Muscle of leg (tissue), 3 donors: ENCODE measurements at regions not wholly inside any gene's neighbourhood (a gene's known extent, or its start where the extent isn't known, plus 50 kb on each side); places are given as distances from the start of the nearest gene placed in this dataset.

ENCODE experiments used
- DNase-seq: peaks from one replicate; pipeline ENCODE4 v3.0.0; 2013
- H3K27ac ChIP-seq: one replicate; pipeline ENCODE4 v1.5.1; 2013; ENCODE audit warnings: mild to moderate bottlenecking, low read length, control low read depth
- H3K27me3 ChIP-seq: one replicate; pipeline ENCODE4 v1.6.1; 2013; ENCODE audit warnings: low read length; ENCODE audit not compliant: control insufficient read depth, insufficient read depth
- H3K36me3 ChIP-seq: one replicate; pipeline ENCODE4 v1.6.1; 2013; ENCODE audit warnings: low read length; ENCODE audit not compliant: control insufficient read depth, insufficient read depth
- H3K4me1 ChIP-seq: one replicate; pipeline ENCODE4 v1.6.1; 2013; ENCODE audit warnings: low read length; ENCODE audit not compliant: control insufficient read depth, insufficient read depth
- H3K4me3 ChIP-seq: one replicate; pipeline ENCODE4 v1.5.1; 2013; ENCODE audit warnings: low read length, control low read depth
- H3K9me3 ChIP-seq: replicated peaks from 2 replicates; pipeline ENCODE4 v1.6.1; 2013; ENCODE audit warnings: low read depth, low read length; ENCODE audit not compliant: control insufficient read depth
- WGBS: methylation state at CpG from one replicate; pipeline ENCODE4 v1.1.5; 2013; ENCODE audit warnings: missing lambda C conversion rate; ENCODE audit not compliant: insufficient coverage; 5-methylcytosine and 5-hydroxymethylcytosine counted together

DNA sequence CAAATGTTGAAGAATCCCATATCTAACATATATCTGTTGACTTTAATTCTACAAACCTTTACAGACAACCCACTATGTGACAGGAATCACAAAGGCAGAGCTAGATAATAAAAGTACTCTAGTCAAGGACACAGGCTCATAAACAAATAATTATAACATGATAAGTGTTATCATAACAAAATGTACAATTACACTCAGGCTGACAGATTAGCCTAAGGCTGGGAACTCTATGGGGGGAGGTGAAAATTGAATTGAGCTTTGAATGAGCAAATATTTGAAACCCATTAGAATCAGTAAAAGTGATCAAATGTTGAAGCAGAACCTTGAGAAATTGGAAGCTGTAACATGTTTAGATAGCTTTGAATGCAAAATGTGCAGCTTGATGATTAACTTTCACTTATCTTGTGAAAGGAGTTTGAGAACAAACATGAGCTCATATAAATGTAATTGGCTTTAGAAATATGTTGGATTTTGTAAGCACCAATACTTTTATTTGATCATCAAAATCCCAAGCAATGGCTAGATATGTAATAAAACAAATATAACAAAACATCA, 970.2 kb downstream of the SORCS3 start:
- Histone ChIP-seq H3K9me3 (peaks cover 4% of the 10 kb centered on the region), H3K27ac (no peak overlapping the region), H3K4me1 (no peaks in the 10 kb centered on the region), H3K27me3 (no peaks in the 10 kb centered on the region), H3K4me3 (no peak overlapping the region), H3K36me3 (no peaks in the 10 kb centered on the region)
- no peak for DNase-seq

DNA sequence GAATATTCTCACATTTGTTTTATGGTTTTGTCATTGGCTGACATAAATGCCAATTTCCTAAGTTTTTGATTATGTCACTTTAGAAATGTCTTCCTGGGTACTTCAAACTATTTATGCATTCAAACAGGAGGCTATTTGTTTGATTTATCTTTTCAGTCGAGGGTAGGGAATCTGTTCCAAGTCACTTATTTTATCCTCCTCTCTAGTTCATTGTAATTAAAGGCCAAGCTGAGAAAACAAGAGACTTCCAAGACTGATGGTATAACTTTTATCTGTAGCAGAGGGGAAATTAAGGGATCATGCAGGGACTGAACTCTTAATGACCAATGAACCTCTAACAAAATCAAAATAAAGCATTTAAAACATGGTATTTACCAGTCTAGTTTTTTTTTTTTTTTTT, 968.4 kb downstream of the SORCS3 start:
- no peak for DNase-seq
- H3K4me1 ChIP-seq, result no peaks in the 10 kb centered on the region
- no peak overlapping the region for H3K27ac ChIP-seq
- no peaks in the 10 kb centered on the region for H3K27me3 ChIP-seq
- H3K36me3 ChIP-seq, result no peaks in the 10 kb centered on the region
- H3K4me3 ChIP-seq, result no peak overlapping the region
- no CpG with 5 or more reads among the region's 1 CpG for WGBS
- peaks cover 4% of the 10 kb centered on the region for H3K9me3 ChIP-seq

DNA sequence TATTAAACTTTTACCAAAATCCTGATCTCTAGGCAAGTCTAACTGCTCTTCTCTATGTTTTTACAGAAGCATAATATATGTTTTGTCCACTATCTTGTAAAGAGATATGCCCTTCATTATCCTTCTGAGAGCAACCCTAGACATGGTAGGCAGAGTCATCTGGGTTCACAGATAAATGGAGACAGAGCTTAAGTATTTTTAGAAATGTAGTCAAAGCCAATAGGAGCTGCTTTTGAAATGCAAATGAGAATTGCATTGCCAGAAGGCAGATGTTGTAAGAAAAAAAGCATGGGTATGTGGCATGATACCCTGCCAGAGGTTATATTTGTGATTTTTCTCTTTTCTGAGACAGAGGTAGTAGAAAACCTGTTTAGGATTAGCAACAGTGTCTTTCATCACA, 964.8 kb downstream of the SORCS3 start:
- Histone ChIP-seq H3K36me3 (no peaks in the 10 kb centered on the region), H3K9me3 (peaks cover 4% of the 10 kb centered on the region), H3K27ac (no peak overlapping the region), H3K4me1 (no peaks in the 10 kb centered on the region), H3K4me3 (no peak overlapping the region), H3K27me3 (no peaks in the 10 kb centered on the region)
- no peak for DNase-seq

DNA sequence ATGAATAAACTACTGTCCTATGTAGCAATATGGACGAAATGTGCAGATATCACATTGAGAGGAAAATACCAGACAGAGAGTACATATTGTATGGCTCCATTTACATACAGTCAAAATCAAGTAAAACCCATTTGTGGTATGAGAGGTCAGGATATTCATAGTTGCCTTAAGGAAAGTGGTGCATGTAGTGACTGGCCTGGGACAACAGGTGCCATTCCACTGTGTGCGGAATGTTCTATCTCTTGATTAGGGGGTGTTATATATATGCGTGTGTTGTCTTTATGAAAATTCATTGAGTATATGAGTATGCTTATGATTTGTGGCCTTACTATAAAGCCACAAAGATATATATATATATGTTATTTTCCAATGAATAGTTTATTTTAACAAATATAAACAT, 964.0 kb downstream of the SORCS3 start:
- no peak overlapping the region for H3K27ac ChIP-seq
- no peak for DNase-seq
- WGBS, result no CpG with 5 or more reads among the region's 3 CpGs

DNA sequence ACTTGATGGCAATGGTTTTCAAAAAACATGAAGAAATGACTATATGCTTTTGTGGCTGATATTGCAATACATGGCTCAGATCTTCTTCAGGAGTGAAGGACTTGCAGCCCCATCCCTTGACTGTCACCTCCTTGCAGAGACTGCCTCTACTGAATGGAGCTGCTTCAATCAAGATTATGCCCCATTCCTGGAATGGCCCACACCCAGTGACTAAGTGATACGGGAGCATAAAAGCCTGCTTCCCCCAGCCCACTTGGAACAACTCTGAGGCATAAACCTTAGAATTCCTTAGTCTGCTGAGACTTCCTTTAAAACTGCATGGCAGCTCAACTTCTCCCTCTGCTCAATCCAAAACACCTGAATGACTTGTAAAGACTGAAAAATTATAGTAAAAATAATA, 957.1 kb downstream of the SORCS3 start:
- no peaks in the 10 kb centered on the region for H3K4me1 ChIP-seq
- H3K36me3 ChIP-seq, result no peaks in the 10 kb centered on the region
- no CpG with 5 or more reads among the region's 1 CpG for WGBS
- H3K4me3 ChIP-seq, result no peak overlapping the region
- H3K9me3 ChIP-seq, result no peaks in the 10 kb centered on the region
- no peak for DNase-seq
- no peak overlapping the region for H3K27ac ChIP-seq
- no peaks in the 10 kb centered on the region for H3K27me3 ChIP-seq

More for the DNA sequence above, 964.0 kb downstream of the SORCS3 start:
- no peak overlapping the region for H3K4me3 ChIP-seq
- no peaks in the 10 kb centered on the region for H3K27me3 ChIP-seq
- H3K36me3 ChIP-seq, result no peaks in the 10 kb centered on the region
- H3K9me3 ChIP-seq, result peaks cover 2% of the 10 kb centered on the region
- H3K4me1 ChIP-seq, result no peaks in the 10 kb centered on the region

DNA sequence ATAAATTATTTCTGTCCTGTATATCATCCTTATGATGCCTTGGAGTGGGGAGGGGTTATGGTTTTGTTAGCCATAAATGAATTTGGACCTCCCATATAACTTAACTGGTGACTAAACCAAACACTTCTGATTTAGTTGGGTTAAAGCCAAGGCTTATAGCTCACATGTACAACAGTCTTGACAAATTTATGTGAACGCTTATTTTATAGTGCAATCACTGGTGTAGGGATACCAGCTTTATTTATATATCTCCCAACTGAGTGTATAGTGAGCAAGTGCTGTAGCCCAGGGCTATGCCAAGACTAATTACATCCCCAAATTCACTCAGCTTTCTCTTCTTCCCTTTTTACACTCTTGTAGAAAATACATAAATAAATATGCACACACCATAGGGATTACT, 956.2 kb downstream of the SORCS3 start:
- no peaks in the 10 kb centered on the region for H3K36me3 ChIP-seq
- no peak for DNase-seq
- H3K9me3 ChIP-seq, result no peaks in the 10 kb centered on the region
- no CpG with 5 or more reads among the region's 1 CpG for WGBS
- H3K27me3 ChIP-seq, result no peaks in the 10 kb centered on the region
- no peak overlapping the region for H3K4me3 ChIP-seq
- no peaks in the 10 kb centered on the region for H3K4me1 ChIP-seq
- H3K27ac ChIP-seq, result no peak overlapping the region

DNA sequence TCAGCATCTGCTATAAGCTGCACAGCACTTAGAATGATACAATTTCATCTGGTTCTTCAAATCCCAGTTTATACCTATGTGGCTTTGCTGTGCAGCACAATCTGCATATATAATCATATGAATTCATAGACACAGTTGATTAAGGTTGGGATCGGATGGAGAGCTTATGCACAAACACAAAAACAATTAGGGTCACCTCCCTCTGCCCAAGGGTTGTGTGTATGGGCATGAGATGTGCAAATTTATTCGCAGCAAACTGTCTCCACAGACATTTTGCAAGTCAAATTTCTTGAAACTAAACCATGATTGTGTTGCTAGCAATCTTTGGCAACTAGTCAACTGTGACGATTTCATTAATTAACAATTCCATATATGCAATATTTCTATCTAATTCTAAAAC, 955.7 kb downstream of the SORCS3 start:
- WGBS, result no CpG with 5 or more reads among the region's 3 CpGs
- no peak overlapping the region for H3K4me3 ChIP-seq
- no peak overlapping the region for H3K27ac ChIP-seq
- no peaks in the 10 kb centered on the region for H3K4me1 ChIP-seq
- no peaks in the 10 kb centered on the region for H3K27me3 ChIP-seq
- no peaks in the 10 kb centered on the region for H3K9me3 ChIP-seq
- DNase-seq, result no peak
- no peaks in the 10 kb centered on the region for H3K36me3 ChIP-seq

DNA sequence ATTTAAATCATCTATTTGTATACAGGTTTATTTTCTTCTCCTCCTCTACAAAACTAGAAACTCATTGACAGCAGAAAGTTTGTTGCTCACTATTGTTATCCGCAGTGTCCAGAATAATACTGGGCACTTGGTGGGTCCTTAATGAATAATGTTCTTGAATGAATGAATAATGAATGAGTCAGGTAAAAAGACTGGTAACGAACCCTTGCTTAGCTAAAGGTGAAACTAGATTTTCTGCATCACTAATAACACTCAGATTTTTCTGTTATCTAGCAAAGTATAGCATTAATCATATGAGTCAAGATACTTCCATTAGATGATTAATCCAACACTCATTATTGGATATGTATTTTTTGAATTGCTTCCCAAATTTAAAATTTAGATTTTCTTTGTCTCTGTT, 953.2 kb downstream of the SORCS3 start:
- Histone ChIP-seq H3K4me3 (no peak overlapping the region), H3K36me3 (no peaks in the 10 kb centered on the region), H3K4me1 (no peaks in the 10 kb centered on the region), H3K27ac (no peak overlapping the region), H3K27me3 (no peaks in the 10 kb centered on the region), H3K9me3 (no peaks in the 10 kb centered on the region)
- DNase-seq, result no peak
- no CpG with 5 or more reads among the region's 2 CpGs for WGBS

DNA sequence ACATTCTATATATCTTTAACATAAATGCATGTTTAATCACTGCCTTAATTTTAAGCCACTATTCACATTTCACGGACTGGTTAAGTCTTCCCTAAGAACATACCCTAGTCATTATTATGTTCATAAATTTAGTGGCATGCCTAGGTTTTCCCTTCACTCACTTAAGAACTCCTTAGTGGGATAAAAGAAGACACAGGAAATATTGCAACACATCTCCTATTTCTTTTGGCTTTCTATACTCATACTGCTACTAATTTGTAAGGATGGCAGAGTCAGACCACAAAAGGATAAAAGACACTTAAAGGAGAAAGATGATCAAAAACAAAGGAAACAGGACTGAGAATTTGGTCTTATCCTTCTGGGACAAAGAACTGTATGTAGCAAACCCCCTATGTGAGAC, 951.4 kb downstream of the SORCS3 start:
- Histone ChIP-seq H3K27me3 (no peaks in the 10 kb centered on the region), H3K9me3 (no peaks in the 10 kb centered on the region), H3K4me3 (no peak overlapping the region), H3K27ac (no peak overlapping the region), H3K4me1 (no peaks in the 10 kb centered on the region), H3K36me3 (no peaks in the 10 kb centered on the region)
- no CpG with 5 or more reads among the region's 1 CpG for WGBS
- no peak for DNase-seq

DNA sequence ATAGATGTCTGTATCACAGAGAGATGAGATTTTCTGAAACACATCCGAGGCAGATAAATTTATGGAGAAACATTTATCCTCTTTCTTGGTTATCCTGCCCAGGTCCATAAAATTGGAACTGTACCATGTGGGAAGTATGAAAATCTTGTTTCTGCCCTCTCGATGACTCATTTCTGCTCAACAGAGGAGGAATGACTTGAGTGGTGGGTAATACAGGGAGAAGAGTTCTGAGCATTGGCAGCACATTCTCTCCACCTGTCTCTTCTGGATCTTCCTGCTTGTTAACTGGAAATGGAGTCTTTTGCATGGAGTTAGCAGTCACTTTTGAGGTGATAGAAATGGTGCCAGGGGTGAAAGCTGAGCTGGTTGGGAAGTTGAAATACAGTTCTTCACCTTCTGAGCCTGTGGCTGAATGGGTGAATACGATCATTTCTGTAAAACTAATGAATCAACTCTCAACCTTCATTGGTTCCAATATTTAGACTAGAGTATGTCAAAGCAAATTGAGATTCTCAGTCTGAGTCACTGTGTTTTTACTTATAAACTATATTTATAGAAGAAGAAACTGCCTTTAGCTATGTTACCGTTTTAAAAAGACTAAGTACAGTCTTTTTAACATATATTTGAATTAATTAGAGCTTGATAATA, 945.5 kb downstream of the SORCS3 start:
- Histone ChIP-seq H3K4me3 (no peak overlapping the region), H3K36me3 (no peaks in the 10 kb centered on the region), H3K27ac (no peak overlapping the region), H3K9me3 (no peaks in the 10 kb centered on the region), H3K4me1 (no peaks in the 10 kb centered on the region), H3K27me3 (no peaks in the 10 kb centered on the region)
- no peak for DNase-seq
- no CpG with 5 or more reads among the region's 4 CpGs for WGBS

DNA sequence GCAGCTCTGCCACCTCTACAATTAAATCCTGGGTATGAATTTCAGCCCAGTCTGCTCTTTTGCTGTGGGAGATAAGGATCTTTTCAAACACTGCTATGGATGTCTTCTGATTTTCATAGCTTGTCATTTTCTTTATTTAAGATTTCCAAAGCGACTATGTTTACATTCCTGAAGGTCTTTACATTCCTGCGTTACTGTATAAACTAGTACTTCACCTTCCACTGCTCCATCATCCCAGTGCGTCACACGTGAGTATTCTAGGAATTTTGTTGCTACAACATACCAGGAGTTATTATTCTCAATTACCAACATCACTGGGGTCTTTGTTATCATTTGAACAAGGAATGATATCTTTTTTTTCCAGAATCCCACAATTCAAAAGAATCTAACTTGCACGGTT, 944.7 kb downstream of the SORCS3 start:
- Histone ChIP-seq H3K36me3 (no peaks in the 10 kb centered on the region), H3K4me3 (no peak overlapping the region), H3K27ac (no peak overlapping the region), H3K27me3 (no peaks in the 10 kb centered on the region), H3K9me3 (no peaks in the 10 kb centered on the region), H3K4me1 (no peaks in the 10 kb centered on the region)
- no peak for DNase-seq
- no CpG with 5 or more reads among the region's 5 CpGs for WGBS
